Choroid plexus epithelial cell (primary cell): ENCODE measurements at regions not wholly inside any gene's neighbourhood (a gene's known extent, or its start where the extent isn't known, plus 50 kb on each side); places are given as distances from the start of the nearest gene placed in this dataset.

ENCODE experiments used
- DNase-seq: peaks from one replicate; pipeline ENCODE4 v3.0.0-alpha.2; 2010; ENCODE audit warnings: low read depth
- H3K4me3 ChIP-seq: 2 replicates; pipeline ENCODE4 v1.5.1; 2011; ENCODE audit warnings: low read depth, mild to moderate bottlenecking, control low read depth, low read length, moderate library complexity
- TF ChIP-seq, protein P1 (sequence below): conservative IDR thresholded peaks from 2 replicates; pipeline ENCODE4 v1.5.1; 2011; ENCODE audit warnings: low read depth, mild to moderate bottlenecking, control low read depth, inconsistent platforms, low read length, moderate library complexity

GRCh38 chr4:143771269-143771668 lies 70.8 kb upstream of the FREM3 start:
- TF ChIP-seq, protein P1, sequence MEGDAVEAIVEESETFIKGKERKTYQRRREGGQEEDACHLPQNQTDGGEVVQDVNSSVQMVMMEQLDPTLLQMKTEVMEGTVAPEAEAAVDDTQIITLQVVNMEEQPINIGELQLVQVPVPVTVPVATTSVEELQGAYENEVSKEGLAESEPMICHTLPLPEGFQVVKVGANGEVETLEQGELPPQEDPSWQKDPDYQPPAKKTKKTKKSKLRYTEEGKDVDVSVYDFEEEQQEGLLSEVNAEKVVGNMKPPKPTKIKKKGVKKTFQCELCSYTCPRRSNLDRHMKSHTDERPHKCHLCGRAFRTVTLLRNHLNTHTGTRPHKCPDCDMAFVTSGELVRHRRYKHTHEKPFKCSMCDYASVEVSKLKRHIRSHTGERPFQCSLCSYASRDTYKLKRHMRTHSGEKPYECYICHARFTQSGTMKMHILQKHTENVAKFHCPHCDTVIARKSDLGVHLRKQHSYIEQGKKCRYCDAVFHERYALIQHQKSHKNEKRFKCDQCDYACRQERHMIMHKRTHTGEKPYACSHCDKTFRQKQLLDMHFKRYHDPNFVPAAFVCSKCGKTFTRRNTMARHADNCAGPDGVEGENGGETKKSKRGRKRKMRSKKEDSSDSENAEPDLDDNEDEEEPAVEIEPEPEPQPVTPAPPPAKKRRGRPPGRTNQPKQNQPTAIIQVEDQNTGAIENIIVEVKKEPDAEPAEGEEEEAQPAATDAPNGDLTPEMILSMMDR, result no peak
- no peak for DNase-seq
- no peak overlapping the region for H3K4me3 ChIP-seq

GRCh38 chr4:143768007-143768591 lies 67.6 kb upstream of the FREM3 start:
- no peak for DNase-seq
- TF ChIP-seq, protein P1, result no peak
- H3K4me3 ChIP-seq, result no peak overlapping the region

DNA sequence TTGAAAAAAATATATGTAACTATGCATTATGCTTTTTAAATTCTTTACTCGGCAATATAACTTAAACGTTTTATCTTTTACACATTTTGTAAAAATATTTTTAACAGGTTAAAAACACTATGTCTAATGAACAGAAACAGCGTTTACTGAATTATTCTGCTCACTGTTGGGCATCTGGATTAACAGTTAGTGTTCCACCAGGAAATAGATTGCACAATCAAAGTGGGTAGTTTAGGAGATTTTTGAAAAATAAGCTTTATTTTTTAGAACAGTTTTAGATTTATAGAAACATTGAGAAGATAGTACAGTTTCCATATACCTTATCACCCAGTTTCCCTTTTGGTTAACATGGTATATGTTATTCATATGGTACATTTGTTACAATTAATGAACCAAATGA lies 63.1 kb upstream of the FREM3 start:
- H3K4me3 ChIP-seq, result no peak overlapping the region
- no peak for DNase-seq
- TF ChIP-seq, protein P1, result no peak

DNA sequence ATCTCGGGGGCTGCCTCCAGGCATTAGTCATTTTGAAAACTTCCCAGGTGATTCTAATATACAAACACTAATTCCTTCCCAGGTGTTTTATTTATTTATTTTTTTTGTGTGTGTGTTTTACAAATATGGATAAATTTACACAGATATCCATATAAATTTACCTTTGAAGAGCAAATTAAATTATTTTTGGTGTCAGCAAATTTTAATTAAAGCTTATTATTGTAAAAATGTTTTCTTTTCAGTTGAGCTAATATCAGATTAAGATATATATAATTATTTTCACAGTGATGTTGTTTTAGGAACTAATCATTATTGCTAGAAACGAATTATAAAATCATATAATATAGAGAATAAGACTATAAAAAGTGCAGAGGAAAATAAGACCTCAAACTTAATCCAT lies 62.0 kb upstream of the FREM3 start:
- no peak overlapping the region for H3K4me3 ChIP-seq
- TF ChIP-seq, protein P1, result no peak
- no peak for DNase-seq
